ENCODE measurements at regions not wholly inside any gene's neighbourhood (a gene's known extent, or its start where the extent isn't known, plus 50 kb on each side); places are given as distances from the start of the nearest gene placed in this dataset.

DNA sequence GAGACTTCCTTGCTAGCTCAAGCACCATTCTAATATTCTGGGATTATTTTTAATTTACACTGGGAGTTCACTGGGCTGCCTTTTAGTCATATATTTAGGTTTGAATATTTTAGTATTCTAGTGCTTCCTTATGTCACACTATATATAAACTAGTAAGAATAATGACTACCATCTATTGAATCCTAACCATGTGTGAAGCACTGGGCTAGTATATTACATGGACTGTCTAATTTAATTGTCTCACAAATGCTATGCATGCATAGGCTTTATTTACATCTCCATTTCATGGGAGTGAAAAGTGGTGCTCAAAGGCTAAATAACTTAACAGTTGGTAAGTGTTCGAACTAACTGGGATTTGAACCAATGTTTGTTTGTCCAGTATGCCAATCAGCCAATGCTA is 272.4 kb downstream of the RND3 start:
- TF ChIP-seq, protein P1, sequence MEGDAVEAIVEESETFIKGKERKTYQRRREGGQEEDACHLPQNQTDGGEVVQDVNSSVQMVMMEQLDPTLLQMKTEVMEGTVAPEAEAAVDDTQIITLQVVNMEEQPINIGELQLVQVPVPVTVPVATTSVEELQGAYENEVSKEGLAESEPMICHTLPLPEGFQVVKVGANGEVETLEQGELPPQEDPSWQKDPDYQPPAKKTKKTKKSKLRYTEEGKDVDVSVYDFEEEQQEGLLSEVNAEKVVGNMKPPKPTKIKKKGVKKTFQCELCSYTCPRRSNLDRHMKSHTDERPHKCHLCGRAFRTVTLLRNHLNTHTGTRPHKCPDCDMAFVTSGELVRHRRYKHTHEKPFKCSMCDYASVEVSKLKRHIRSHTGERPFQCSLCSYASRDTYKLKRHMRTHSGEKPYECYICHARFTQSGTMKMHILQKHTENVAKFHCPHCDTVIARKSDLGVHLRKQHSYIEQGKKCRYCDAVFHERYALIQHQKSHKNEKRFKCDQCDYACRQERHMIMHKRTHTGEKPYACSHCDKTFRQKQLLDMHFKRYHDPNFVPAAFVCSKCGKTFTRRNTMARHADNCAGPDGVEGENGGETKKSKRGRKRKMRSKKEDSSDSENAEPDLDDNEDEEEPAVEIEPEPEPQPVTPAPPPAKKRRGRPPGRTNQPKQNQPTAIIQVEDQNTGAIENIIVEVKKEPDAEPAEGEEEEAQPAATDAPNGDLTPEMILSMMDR (conservative IDR thresholded peaks at IDR 0.05 in 1 of 2, IDR thresholded peaks at IDR 0.05 in 1 of 2; ENCODE audit: low read depth in 1 of 2, low read length in 2 of 2) = no peak
- TF ChIP-seq EZH2 (IDR thresholded peaks at IDR 0.05; ENCODE audit: low read length, missing control alignments) = no peak
- Histone ChIP-seq H3K79me2 (ENCODE audit: control insufficient read depth, insufficient read depth, low read length) (no peaks in the 10 kb centered on the region), H4K20me1 (ENCODE audit: control insufficient read depth, extremely low read depth, insufficient read depth, low read length) (no peaks in the 10 kb centered on the region), H3K27ac (ENCODE audit: insufficient read depth, low read length) (no peak overlapping the region), H3K4me1 (ENCODE audit: control insufficient read depth, extremely low read depth, insufficient read depth, low read length) (peaks cover 6% of the 10 kb centered on the region), H2AFZ (ENCODE audit: low read length) (no peak overlapping the region), H3K36me3 (ENCODE audit: control insufficient read depth, insufficient read depth, low read length) (no peaks in the 10 kb centered on the region), H3K4me3 (replicated peaks in 1 of 4; ENCODE audit: control extremely low read depth in 1 of 4, insufficient read depth in 1 of 4, low read depth in 3 of 4, low read length in 4 of 4) (no peak overlapping the region), H3K9ac (ENCODE audit: insufficient read depth, low read length) (no peak overlapping the region), H3K9me3 (ENCODE audit: control insufficient read depth, insufficient read depth, low read depth, low read length) (no peaks in the 10 kb centered on the region), H3K27me3 (ENCODE audit: control insufficient read depth, insufficient read depth, low read length) (no peaks in the 10 kb centered on the region), H3K4me2 (ENCODE audit: extremely low read depth, insufficient read depth, low read length) (no peak overlapping the region)
- no peak for DNase-seq (ENCODE audit: low read depth in 2 of 2)

DNA sequence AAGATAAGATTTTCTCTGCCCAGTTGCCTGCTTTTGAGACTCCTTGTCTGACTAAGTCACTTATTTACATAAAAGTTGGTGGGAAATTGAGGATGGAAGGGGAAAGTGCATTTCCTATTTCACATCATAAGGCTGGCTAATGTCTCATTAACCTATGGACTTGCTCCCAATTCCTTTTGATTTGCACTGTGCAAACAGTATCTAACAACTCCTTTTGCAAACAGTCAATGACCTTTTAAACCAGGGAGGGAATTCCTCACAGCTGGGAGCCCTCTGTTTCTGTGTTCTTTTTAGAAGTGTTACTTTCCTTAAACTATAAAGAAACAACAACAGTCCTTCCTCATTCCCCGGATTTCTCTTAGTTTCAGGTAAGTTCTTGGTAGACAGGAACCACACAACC is 272.8 kb downstream of the RND3 start:
- Histone ChIP-seq H3K27ac (ENCODE audit: insufficient read depth, low read length) (no peak overlapping the region), H3K27me3 (ENCODE audit: control insufficient read depth, insufficient read depth, low read length) (no peaks in the 10 kb centered on the region), H3K4me3 (replicated peaks in 1 of 4; ENCODE audit: control extremely low read depth in 1 of 4, insufficient read depth in 1 of 4, low read depth in 3 of 4, low read length in 4 of 4) (no peak overlapping the region), H2AFZ (ENCODE audit: low read length) (no peak overlapping the region), H3K36me3 (ENCODE audit: control insufficient read depth, insufficient read depth, low read length) (no peaks in the 10 kb centered on the region), H3K4me1 (ENCODE audit: control insufficient read depth, extremely low read depth, insufficient read depth, low read length) (peaks cover 6% of the 10 kb centered on the region), H3K9me3 (ENCODE audit: control insufficient read depth, insufficient read depth, low read depth, low read length) (no peaks in the 10 kb centered on the region), H3K79me2 (ENCODE audit: control insufficient read depth, insufficient read depth, low read length) (no peaks in the 10 kb centered on the region), H4K20me1 (ENCODE audit: control insufficient read depth, extremely low read depth, insufficient read depth, low read length) (no peaks in the 10 kb centered on the region), H3K4me2 (ENCODE audit: extremely low read depth, insufficient read depth, low read length) (no peak overlapping the region), H3K9ac (ENCODE audit: insufficient read depth, low read length) (no peak overlapping the region)
- TF ChIP-seq, protein P1 (conservative IDR thresholded peaks at IDR 0.05 in 1 of 2, IDR thresholded peaks at IDR 0.05 in 1 of 2; ENCODE audit: low read depth in 1 of 2, low read length in 2 of 2) = no peak
- no peak for TF ChIP-seq EZH2 (IDR thresholded peaks at IDR 0.05; ENCODE audit: low read length, missing control alignments)
- DNase-seq (ENCODE audit: low read depth in 2 of 2) = no peak

GRCh38 chr2:150212722-150213171 is 274.7 kb downstream of the RND3 start:
- Histone ChIP-seq H3K27ac (ENCODE audit: insufficient read depth, low read length) (no peak overlapping the region), H3K4me2 (ENCODE audit: extremely low read depth, insufficient read depth, low read length) (no peak overlapping the region)
- TF ChIP-seq, protein P1 (conservative IDR thresholded peaks at IDR 0.05 in 1 of 2, IDR thresholded peaks at IDR 0.05 in 1 of 2; ENCODE audit: low read depth in 1 of 2, low read length in 2 of 2) = no peak
- TF ChIP-seq EZH2 (IDR thresholded peaks at IDR 0.05; ENCODE audit: low read length, missing control alignments) = no peak

More at GRCh38 chr2:150212722-150213171, 274.7 kb downstream of the RND3 start:
- no peaks in the 10 kb centered on the region for H3K79me2 ChIP-seq (ENCODE audit: control insufficient read depth, insufficient read depth, low read length)
- H2AFZ ChIP-seq (ENCODE audit: low read length) = no peak overlapping the region
- H3K27me3 ChIP-seq (ENCODE audit: control insufficient read depth, insufficient read depth, low read length) = no peaks in the 10 kb centered on the region
- H3K9ac ChIP-seq (ENCODE audit: insufficient read depth, low read length) = no peak overlapping the region
- H3K9me3 ChIP-seq (ENCODE audit: control insufficient read depth, insufficient read depth, low read depth, low read length) = no peaks in the 10 kb centered on the region
- DNase-seq (ENCODE audit: low read depth in 2 of 2) = peak; percentile 40 to 61
- H3K4me3 ChIP-seq (replicated peaks in 1 of 4; ENCODE audit: control extremely low read depth in 1 of 4, insufficient read depth in 1 of 4, low read depth in 3 of 4, low read length in 4 of 4) = no peak overlapping the region
- peaks cover 6% of the 10 kb centered on the region for H3K4me1 ChIP-seq (ENCODE audit: control insufficient read depth, extremely low read depth, insufficient read depth, low read length)
- H3K36me3 ChIP-seq (ENCODE audit: control insufficient read depth, insufficient read depth, low read length) = no peaks in the 10 kb centered on the region
- H4K20me1 ChIP-seq (ENCODE audit: control insufficient read depth, extremely low read depth, insufficient read depth, low read length) = no peaks in the 10 kb centered on the region

Measured in fibroblast of lung (primary cell).